HG03565 (cell line): ENCODE measurements at regions not wholly inside any gene's neighbourhood (a gene's known extent, or its start where the extent isn't known, plus 50 kb on each side); places are given as distances from the start of the nearest gene placed in this dataset.
"Not testable (repeated sequence)": the region's sequence is repeated elsewhere in the genome, so short reads cannot be mapped to it uniquely, and the experiment has no call there.

Experiments
- ATAC-seq: cut with Tn5 transposase; IDR thresholded peaks from one replicate; pipeline ENCODE4 v1.9.1; 2021; ENCODE audit warnings: mild to moderate bottlenecking, moderate library complexity; ENCODE audit not compliant: unreplicated experiment

- ATAC-seq: not testable (repeated sequence)
Observed at GRCh38 chr5:17755406-17755805, 121.1 kb downstream of the TAF11L14 start.

- no peak for ATAC-seq
Observed at GRCh38 chr5:17761326-17761725, 127.1 kb downstream of the TAF11L14 start.

DNA sequence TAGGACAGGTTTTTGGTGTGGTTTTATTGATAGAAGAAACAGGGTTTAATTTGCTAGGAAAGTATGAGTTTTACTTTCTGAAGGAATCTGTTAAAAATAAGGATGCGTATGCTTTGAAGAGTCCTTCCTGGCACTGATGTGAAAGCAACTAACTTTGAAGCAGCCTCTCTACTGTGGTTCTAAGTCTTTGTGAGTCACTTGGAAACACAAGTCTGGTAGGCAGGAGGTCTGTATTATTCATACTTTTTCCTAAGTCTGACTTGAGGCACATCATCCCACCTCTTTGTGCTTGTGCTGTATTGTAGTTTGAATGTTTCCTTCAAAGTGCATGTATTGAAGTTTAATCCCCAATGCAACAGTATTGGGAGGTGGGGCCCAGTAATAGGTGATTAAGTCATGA, 129.0 kb downstream of the TAF11L14 start:
- ATAC-seq: no peak

DNA sequence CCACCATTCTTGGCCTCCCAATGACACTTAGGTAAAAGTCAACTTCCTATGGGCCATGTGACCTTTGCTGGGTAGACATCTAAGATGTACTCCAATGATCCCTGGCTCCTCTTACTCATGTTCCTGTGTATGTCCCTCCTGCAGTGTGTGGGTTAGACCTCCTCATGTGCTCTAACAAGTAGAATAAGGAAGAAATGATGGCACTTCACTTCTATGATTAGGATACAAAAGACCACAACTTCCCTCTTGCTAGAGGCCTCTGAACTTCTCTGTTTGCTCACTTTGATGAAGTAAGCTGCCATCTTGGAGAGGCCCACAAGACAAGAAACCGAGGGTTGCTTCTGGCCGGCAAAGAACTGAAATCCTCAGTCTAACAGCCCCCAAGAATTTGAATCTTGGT, 131.8 kb downstream of the TAF11L14 start:
- ATAC-seq: no peak

GRCh38 chr5:17769277-17769676, 135.0 kb downstream of the TAF11L14 start:
- ATAC-seq: no peak

DNA sequence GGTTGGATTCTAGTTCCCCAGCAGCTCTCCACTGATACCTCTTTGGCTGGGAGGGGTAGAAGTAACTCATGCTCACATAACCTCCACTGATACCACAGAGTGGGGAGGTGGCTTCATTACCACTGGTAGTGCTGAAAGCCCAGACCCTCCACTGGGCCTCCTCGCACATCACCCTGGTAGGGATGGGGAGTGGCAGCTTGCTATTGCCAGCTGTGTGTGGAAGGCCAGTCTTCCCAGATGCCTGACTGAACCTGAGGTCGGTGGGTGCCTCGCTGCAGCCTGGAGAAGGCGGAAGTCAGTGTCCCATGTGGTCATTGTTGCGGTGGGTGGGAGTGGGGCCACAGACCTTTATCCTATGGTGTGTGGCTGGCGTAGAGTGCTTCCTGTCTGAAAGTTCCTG, 138.0 kb downstream of the TAF11L14 start:
- no peak for ATAC-seq

- no peak for ATAC-seq
Observed at GRCh38 chr5:17785774-17786173, 151.5 kb downstream of the TAF11L14 start.

DNA sequence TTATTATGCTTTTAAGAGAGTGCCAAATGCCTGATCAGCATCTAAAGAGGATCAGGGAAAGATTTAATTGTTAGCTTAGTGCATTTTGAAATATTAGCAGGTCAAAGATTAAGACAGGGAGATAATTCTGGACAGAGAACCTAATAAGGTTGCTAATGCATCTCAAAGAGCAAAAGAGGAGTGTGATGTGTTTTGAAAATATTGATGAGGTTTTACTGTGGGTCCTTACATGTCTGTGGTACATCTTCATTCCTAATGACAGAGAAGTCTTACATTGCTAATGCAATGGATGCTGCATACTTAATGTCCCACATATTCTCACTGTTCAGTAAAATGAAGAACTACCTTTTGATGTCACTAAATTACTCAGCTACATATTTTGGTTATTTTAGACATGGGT, 154.1 kb downstream of the TAF11L14 start:
- ATAC-seq: no peak

DNA sequence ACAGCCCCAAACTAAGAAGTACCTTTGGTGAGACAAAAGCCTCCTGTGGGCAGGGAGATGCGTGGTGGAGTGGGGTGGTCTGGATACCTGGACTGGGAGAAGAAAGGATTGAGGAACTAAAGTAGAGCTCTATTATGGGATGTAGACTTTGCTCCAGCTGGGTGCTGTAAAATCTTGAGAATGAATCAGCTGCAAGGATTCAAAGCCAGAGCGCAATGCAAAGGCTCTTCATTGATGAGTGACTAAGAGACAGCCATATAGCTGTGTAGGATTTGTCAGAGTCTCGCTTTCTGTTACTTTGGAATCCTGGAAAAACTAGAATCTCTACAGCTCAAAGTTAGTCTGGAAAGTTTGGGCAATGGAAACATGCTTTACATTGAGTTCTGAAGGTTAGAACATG, 159.9 kb downstream of the TAF11L14 start:
- ATAC-seq: no peak

- ATAC-seq: no peak
Observed at GRCh38 chr5:17794815-17795214, 160.6 kb downstream of the TAF11L14 start.

GRCh38 chr5:17796142-17796541, 161.9 kb downstream of the TAF11L14 start:
- ATAC-seq: no peak

DNA sequence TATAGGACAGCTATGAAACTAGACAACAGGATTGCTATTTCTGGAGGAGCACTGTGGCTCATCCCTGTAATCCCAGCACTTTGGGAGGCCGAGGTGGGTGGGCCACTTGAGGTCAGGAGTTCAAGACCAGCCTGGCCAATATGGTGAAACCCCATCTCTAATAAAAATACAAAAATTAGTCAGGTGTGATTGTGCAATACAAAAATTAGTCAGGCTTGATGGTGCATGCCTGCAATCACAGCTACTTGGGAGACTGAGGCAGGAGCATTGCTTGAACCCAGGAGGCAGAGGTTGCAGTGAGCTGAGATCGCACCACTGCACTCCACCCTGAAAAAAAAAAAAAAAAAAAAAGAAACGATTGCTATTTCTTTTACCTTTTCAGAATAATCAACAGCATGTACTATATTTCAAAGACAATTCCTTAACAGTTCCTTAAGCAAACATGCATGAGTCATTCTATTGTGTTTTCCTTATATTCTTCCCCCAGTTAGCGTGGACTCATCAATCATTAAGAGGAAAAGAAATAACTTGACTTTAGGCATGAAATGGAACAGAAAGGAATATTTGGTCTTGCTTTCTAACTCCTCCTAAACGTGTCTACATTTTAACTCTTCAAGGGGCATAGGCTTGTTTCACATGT, 162.6 kb downstream of the TAF11L14 start:
- ATAC-seq: no peak

GRCh38 chr5:17799521-17799920, 165.3 kb downstream of the TAF11L14 start:
- no peak for ATAC-seq

- no peak for ATAC-seq
Observed at GRCh38 chr5:17801595-17801994, 167.3 kb downstream of the TAF11L14 start.

DNA sequence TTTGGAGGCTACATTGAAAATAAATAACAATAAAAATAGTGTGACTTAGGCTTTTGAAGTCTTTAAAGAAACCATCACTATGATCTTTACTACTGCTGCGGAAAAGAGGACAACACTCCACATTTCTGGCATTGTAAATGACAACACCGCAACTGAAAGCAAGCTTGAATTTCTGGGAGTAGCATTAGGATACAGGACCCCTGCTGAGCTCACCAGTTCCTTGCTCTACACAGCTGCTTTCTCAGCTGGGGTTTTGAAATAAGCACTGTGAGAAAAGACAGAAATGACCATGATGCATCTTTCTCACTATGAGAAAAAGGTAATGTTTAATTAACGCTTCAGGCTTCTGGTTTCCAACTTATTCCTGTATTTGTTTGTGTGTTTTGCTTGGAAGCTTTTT, 168.0 kb downstream of the TAF11L14 start:
- no peak for ATAC-seq

DNA sequence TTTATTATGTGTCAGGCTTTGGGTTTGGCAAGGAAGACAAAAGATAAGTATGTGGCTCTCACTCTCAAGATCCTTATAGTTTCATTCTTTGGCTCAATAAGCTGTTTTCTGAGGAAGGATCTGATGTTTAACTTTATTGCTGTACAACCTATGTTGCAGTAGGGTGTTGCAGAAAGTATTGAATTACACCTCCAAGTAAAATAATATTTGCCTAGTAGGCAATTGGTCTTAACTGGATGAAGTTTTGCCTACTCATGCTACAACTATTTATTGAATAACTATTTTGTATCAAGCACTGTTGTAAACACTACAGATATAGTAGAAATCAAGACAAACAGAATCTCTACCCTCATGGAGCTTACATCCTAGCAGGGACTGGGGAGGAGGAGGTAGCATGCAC, 169.7 kb downstream of the TAF11L14 start:
- ATAC-seq: no peak

GRCh38 chr5:17805227-17805825, 171.1 kb downstream of the TAF11L14 start:
- ATAC-seq: no peak

- no peak for ATAC-seq
Observed at GRCh38 chr5:17806818-17807468, 172.7 kb downstream of the TAF11L14 start.

GRCh38 chr5:17808566-17808965, 174.3 kb downstream of the TAF11L14 start:
- ATAC-seq: no peak

- no peak for ATAC-seq
Observed at GRCh38 chr5:17810734-17811133, 176.5 kb downstream of the TAF11L14 start.

DNA sequence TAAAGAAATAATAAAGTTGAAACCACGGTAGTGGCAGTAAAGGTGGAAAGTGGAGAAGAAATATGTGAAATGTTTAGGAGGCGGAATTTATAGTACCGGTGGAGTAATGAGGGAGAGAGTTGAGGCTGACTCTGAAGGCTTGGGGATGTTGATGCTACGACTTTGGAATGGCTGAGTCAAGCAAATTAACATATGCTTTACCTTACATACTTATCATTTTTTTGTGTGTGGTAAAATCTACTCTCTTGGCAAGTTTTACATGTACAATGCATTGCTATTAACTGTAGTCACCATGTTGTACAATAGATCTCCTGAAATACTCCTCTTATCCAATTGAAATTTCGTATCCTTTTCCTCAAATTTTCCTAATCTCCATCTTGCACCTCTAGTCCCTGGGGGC, 179.0 kb downstream of the TAF11L14 start:
- ATAC-seq: no peak

DNA sequence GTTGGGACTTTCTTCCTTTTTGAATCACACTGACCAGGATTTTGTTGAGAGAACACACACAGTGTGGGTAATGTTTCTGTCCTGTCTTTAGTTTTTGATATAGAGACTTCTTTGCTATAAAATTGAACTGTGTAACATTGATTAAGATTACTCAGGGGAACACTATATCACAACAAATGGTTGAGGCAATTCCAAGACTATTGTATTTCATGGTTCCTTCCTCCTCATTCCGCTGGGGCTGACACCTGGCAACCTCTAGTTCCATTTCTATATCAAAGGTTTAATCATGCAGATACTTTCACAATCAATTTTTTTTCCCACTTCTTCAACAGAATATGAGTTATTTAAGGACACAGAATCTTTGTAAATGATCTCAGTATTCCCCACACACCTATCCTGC, 182.2 kb downstream of the TAF11L14 start:
- no peak for ATAC-seq
